Lung (tissue), 11 donors: ENCODE measurements at regions not wholly inside any gene's neighbourhood (a gene's known extent, or its start where the extent isn't known, plus 50 kb on each side); places are given as distances from the start of the nearest gene placed in this dataset.

Experiments
- ATAC-seq: fragments of 200-7000 bp; cut with Tn5 transposase; one replicate; pipeline ENCODE4 v1.9.1; 2020; ENCODE audit warnings: moderate number of reproducible peaks; ENCODE audit not compliant: insufficient read depth, low FRiP score
- DNase-seq, 3 donors: peaks; one replicate each; pipeline ENCODE4 v3.0.0-alpha.2; 2013 to 2017
- H3K27ac ChIP-seq, 2 donors: one replicate each; pipeline ENCODE4 v1.5.1; 2013; ENCODE audit warnings: mild to moderate bottlenecking in 2 of 2, moderate library complexity in 2 of 2, control low read depth in 1 of 2, inconsistent platforms in 1 of 2, low read depth in 1 of 2, low read length in 1 of 2
- H3K27me3 ChIP-seq, 3 donors: one replicate each; pipeline ENCODE4 v1.5.1; 2013; ENCODE audit warnings: low read length in 2 of 3; ENCODE audit not compliant: control insufficient read depth in 3 of 3, insufficient read depth in 3 of 3
- H3K36me3 ChIP-seq, 4 donors: one replicate each; pipeline ENCODE4 v1.5.1; 2013; ENCODE audit warnings: low read length in 4 of 4, mild to moderate bottlenecking in 1 of 4, moderate library complexity in 1 of 4; ENCODE audit not compliant: control insufficient read depth in 4 of 4, insufficient read depth in 4 of 4
- H3K4me1 ChIP-seq, 5 donors: one replicate each; pipeline ENCODE4 v1.5.1; 2013; ENCODE audit warnings: low read length in 5 of 5, mild to moderate bottlenecking in 2 of 5, moderate library complexity in 1 of 5; ENCODE audit not compliant: control insufficient read depth in 5 of 5, insufficient read depth in 5 of 5
- H3K4me3 ChIP-seq: one replicate; pipeline ENCODE4 v1.5.1; 2013; ENCODE audit warnings: mild to moderate bottlenecking, control low read depth, moderate library complexity
- H3K9ac ChIP-seq, 2 donors: one replicate each; pipeline ENCODE4 v1.5.1; 2013; ENCODE audit warnings: low read length in 2 of 2, control low read depth in 1 of 2; ENCODE audit not compliant: insufficient read depth in 1 of 2
- H3K9me3 ChIP-seq, 4 donors: one replicate each; pipeline ENCODE4 v1.5.1; 2013; ENCODE audit warnings: low read length in 3 of 4, mild to moderate bottlenecking in 1 of 4, moderate library complexity in 1 of 4; ENCODE audit not compliant: control insufficient read depth in 4 of 4, insufficient read depth in 3 of 4
- CTCF ChIP-seq: IDR thresholded peaks from 2 replicates; pipeline ENCODE4 v1.5.1; 2012; ENCODE audit warnings: mild to moderate bottlenecking; ENCODE audit errors: control extremely low read depth, extremely low read depth
- WGBS, 2 donors: extraction: QIAGEN DNeasy Blood & Tissue Kit; methylation state at CpG; one replicate each; pipeline ENCODE4 v1.1.7; 2013; 5-methylcytosine and 5-hydroxymethylcytosine counted together
- donor health status: control.
- donor health status: control.
- donor health status: Bipolar disorder and iron deficiency.
- donor health status: healthy.
- donor health status: DM: yes; HTN: yes; CAD: no.

- no peak overlapping the region for H3K9ac ChIP-seq
- H3K27me3 ChIP-seq = no peaks in the 10 kb centered on the region
- no peak for ATAC-seq
- H3K9me3 ChIP-seq = no peaks in the 10 kb centered on the region
- H3K4me1 ChIP-seq = no peaks in the 10 kb centered on the region
- H3K4me3 ChIP-seq = no peak overlapping the region
- WGBS, 2 donors = 91 to 100% methylated on average over 1 of the region's 1 CpG
- no peaks in the 10 kb centered on the region for H3K36me3 ChIP-seq
- H3K27ac ChIP-seq = no peak overlapping the region
- TF ChIP-seq CTCF = no peak
- no peak for DNase-seq
These were observed 96.6 kb downstream of the QPCT start for GRCh38 chr2:37441055-37441454.

- Histone ChIP-seq H3K27me3 (no peaks in the 10 kb centered on the region), H3K9ac (no peak overlapping the region), H3K9me3 (no peaks in the 10 kb centered on the region), H3K4me3 (no peak overlapping the region), H3K27ac (no peak overlapping the region), H3K36me3 (no peaks in the 10 kb centered on the region), H3K4me1 (no peaks in the 10 kb centered on the region)
- no peak for TF ChIP-seq CTCF
- ATAC-seq (no peak), DNase-seq (no peak)
- 96 to 99% methylated on average over 3 of the region's 3 CpGs for WGBS, 2 donors
These were observed 98.7 kb downstream of the QPCT start for GRCh38 chr2:37443082-37443481.

GRCh38 chr2:37447446-37447845, 103.0 kb downstream of the QPCT start:
- H3K9ac ChIP-seq = no peak overlapping the region
- no peak for ATAC-seq
- H3K27me3 ChIP-seq = no peaks in the 10 kb centered on the region
- no peak overlapping the region for H3K4me3 ChIP-seq
- no peak for DNase-seq
- TF ChIP-seq CTCF = no peak
- 92 to 97% methylated on average over 3 of the region's 3 CpGs for WGBS, 2 donors
- H3K9me3 ChIP-seq = no peaks in the 10 kb centered on the region
- no peak overlapping the region for H3K27ac ChIP-seq
- H3K36me3 ChIP-seq = no peaks in the 10 kb centered on the region
- peaks cover 0 to 2% (median 0%) of the 10 kb centered on the region in 5 donors for H3K4me1 ChIP-seq

- no peak overlapping the region for H3K4me3 ChIP-seq
- no peaks in the 10 kb centered on the region for H3K9me3 ChIP-seq
- 94 to 97% methylated on average over 3 of the region's 3 CpGs for WGBS, 2 donors
- H3K4me1 ChIP-seq = peaks cover 0 to 2% (median 0%) of the 10 kb centered on the region in 5 donors
- DNase-seq (no peak), ATAC-seq (no peak)
- H3K9ac ChIP-seq = no peak overlapping the region
- H3K27me3 ChIP-seq = no peaks in the 10 kb centered on the region
- TF ChIP-seq CTCF = no peak
- no peaks in the 10 kb centered on the region for H3K36me3 ChIP-seq
- no peak overlapping the region for H3K27ac ChIP-seq
These were observed 104.1 kb downstream of the QPCT start for GRCh38 chr2:37448342-37449120.
